ENCODE measurements at regions not wholly inside any gene's neighbourhood (a gene's known extent, or its start where the extent isn't known, plus 50 kb on each side); places are given as distances from the start of the nearest gene placed in this dataset.

DNA sequence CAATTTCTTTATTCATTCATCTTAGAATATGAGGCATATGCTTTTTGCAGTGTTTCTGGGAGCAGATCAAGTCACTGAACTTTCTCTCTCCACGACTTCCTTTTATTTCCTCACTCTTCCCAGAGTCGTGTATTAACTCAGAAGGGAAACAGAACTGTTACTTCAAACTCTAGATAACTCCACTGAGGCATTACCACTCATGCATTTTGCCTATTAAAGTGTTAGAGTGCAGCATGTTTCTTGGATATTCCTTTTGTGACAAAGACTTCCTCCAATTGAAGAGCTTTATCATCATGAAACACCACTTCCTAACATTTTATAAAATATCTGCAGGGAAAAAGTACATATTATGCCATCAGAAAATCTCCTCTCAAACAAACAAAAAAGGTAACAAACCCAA lies 797.4 kb upstream of the COBL start:
- no peak for DNase-seq

DNA sequence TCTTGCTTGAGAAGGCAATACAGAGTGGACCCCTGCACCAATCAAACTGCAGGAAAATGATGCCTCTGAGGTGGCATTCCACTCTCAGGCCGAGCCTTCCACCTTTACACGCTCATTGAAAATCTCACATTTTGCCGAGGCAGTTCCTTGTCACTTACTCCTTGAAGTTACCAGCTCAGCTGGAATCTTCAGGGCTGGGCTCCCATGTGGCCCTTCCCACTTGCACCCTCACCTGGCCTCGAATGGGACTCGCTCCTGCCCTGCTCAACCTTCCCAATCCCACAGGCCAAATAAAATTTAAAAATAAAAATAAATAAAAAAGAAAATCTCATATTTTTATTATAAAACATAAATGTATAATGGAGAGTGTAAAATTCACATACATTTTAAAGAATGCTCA lies 790.7 kb upstream of the COBL start:
- DNase-seq: no peak

DNA sequence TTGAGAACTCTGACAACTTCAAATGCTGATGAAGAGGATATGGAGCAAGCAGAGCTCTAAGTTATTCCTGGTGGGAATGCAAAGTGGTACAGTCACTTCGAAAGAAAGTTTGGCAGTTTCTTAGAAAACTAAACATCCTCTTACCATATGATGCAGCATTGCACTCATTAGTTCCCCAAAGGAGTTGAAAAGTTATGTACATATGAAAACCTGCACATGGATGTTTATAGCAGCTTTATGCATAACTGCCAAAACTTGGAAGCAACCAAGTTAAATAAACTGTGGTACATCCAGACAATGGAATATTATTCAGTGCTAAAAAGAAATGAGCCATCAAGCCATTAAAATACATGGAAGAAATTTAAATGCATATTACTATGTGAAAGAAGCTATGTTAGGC lies 779.3 kb upstream of the COBL start:
- no peak for DNase-seq

DNA sequence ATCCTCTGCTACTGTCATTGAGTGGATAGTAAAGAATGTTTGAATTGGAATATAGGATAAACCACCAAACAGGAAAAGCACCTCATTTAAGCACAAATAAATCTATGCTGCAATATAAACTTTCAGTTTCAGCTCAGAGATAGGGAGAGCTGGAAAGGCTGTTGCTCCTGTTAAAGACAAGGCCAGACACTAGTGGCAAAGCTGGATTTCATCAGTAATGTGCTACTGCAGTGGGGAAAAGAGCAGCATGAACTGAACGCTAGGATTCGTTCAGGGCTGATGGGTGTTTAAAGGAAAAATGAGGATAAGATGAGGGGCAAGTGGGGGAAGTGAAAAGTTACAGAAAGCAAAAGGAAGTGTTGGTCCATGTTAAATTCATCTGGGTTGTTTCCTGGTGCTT lies 775.4 kb upstream of the COBL start:
- no peak for DNase-seq

DNA sequence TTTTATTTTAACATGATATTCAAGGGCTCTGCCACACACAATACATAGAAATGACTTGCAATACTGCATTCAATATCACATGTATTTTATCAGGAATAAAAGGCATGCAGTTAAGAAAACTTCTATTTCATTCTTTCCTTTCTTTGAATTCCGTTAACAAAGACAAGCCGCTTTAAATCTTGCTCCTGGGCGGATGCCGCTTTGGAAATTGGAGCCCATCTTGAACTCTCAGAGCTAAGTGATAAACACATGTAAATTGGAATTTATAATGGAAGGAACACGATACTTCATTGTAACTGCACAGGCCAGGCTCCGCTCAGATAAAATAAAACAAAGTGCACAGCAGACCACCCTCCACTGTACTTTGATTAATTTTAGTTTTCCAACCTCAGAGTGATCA lies 774.5 kb upstream of the COBL start:
- DNase-seq: no peak

DNA sequence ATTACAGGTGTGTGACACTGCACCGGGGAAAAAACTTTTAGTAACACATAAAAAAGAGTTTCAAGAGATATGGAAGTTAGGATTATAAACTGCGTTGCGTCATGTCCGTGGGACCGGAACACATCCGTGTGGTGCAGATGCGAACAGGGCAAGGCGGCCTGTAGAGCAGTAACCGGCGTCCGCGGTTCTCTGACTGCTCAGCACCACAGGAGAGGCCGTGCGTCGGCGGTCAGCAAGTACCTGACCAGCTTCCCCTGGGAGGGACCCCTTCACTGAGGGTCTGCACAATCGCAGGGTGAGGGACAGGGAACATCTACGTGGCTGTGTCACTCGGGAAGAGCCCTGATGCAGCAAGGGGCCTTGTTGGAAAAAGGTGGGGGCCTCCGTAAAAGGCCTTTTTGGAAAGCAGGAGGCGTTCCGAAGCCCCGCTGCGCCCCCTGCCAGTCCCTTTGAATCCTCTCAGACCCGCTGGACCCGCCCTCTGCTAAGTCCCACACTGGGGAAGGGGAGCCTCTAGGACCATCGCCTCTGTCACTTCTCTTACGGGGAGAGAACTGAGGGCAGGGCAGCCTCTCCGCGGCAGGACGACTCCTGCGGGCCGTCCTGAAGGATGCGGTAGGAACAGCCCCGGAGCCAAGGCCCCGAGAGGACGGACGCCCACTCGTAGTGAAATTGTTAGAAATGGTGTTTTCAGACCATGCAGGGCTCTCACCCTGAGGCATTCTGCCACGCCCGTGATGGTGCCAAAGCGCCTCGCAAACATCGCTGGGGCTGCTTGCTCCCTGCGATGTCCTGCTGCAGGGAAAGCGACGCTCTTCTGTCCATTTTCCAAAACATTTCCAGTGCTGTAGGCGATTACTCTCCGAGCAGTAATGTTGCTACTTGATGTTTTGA lies 771.6 kb upstream of the COBL start:
- peak in 1 of 4 experiments; percentile 1 for DNase-seq

DNA sequence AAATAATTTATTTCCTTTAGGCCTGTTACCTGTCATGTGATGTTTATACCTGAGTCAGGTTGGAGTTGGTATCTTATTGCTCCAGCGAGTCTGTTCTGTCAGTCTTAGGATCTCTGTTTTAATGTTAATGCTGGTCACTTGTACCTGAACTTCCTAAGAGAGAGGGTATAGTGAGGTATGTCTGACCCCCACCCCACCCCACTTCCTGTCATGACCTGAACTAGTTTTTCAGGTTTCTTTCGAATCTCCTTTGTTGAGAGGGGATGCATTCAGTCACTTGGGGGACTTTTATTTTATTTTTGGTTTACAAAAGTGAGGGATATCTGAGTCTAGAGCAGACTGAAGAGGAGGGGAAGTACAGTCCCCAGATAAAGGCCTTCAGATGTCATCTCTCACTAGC lies 769.0 kb upstream of the COBL start:
- no peak for DNase-seq

DNA sequence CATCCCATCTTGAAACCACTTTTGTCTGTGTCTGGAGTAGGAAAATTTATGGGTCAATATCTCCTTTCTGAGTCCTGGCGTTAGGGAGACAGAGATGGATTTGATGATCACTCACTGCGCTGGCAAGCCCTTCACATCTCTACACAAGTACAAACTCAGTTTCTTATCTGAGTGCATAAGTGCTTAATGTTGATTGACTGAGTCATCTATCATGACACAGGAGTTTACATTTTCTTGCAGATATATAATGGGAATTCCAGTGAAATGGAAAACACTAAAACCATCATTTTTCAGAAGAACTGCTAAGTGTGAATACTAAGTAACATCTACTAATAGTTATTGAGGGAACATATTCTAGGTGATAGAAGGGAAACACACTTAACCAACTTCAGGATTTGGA lies 763.9 kb upstream of the COBL start:
- DNase-seq: no peak

DNA sequence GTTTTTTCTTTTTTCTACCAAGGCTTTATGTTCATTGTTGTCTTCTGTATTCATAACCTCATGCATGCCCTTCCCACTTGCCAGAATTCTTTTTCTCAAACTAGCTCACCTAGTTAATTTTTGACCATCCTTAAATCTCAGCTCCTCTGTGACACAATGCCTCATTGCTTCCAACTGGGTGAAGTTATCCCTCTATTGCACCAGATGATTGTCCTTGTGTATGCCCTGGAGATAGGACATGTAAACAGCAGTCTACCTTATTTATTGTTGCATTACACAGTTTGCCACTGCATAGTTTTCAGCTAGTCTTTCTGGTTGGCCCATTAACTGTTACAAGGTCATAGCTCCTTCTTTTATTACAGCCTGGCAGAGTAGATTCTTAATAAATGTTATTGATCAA lies 763.1 kb upstream of the COBL start:
- DNase-seq: no peak

DNA sequence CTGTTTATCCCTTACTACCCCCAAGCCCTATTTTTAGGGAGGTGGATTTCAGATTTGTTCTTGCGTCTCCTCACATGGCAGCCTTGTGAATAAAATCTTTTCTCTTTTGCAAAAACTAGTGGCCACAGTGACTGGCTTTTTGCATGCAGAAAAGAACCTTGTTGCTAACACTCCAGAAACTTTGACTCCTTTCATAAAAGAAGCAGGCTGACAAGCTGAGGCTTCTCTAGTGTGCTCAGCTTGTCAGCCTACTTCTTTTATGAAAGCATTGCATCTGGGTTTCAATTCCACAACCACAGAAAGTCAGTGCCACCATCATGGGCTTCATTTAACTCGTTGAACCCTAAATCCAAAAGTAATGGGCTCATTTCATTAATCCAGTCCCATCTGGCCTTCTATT lies 761.0 kb upstream of the COBL start:
- DNase-seq: no peak

DNA sequence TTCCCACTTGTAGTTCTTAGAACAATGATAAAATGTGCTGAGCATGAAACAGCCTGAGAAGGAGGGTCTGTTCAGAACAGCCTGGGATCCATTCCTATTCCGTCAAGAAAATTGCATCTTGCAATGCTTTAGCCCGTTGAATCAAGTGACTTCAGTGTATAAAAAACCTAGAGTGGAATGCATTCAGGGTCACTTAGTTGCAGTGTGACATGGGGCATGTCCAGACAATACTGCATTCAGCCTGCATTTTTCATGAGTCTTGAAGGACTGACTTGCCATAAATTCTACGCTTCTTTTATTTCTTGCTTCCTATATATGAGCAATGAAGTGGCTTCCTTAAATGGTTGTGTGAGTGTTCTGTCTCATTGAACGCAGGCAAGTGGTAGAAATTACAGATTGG lies 758.3 kb upstream of the COBL start:
- DNase-seq: no peak

DNA sequence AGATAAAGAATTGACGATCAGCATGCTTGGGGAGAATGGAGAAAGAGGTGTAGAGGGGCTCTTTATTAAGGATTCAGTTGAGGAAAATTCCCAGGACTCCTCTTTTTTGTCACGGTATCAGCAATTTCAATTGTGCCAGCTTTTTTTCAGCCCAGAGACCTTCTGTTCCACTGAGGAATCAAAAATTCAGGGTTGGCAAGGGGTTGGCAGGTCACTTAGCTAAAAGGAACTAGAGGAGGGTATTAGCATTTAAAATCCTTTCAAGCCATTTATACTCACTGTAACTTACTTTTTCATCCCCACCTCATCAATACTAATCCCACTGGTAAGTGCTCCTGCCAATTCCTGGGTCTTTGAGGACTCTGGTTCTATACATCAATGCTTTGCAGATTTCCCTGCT lies 757.5 kb upstream of the COBL start:
- DNase-seq: no peak

DNA sequence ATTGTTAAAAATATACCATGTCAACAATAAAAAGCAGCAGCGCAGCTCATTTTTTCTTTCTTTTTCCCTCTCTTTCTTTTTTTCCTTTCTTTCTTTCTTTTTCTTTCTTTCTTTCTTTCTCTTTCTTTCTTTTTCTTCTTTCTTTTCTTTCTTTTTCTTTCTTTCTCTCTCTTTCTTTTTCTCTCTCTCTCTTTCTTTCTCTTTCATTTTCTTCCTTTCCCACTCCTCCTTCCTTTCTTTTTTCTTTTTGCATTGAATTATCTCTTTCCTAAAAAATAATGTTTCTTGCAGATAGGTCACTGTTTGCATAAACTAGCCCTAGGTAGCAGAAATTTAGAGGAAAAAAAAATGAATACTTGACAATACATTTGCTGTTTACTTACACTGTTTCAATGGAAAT lies 755.1 kb upstream of the COBL start:
- no peak for DNase-seq

DNA sequence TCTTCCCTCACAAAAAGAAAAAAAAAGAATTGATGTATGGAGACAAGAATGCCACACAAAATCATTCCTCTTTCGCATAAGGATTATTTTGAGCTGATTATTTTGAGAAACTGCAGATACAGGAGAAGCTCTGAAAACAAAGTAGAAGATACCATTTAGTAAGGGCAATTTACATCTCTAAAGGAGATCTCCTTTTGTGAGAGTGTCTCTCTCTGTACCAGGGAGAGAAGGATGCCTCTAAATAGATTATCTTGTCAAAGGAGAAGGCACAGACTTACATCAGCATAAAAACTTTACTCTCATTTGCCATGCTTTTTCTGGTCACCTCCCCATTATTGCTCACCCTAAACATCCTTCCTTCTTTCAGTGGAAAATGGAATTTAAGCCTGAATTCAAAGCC lies 747.9 kb upstream of the COBL start:
- no peak for DNase-seq

DNA sequence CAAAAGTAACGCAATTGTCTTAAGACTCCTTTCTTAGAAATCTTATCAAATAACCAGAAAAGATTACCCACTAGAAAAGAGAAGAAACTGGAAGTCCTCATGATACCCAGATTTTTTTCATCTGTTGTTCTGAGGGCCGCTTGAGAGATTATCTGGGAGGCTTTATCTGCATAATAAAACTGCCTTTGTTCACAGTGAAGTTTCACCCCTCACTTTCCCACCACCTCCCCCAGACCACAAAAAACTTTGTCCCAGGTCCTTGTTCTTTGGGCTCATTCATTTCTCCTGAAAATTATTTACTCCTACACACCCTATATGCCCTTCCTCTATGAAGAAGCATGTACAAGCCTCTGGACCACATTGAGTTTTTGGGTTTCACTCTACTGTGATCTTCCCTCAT lies 745.1 kb upstream of the COBL start:
- DNase-seq: no peak

DNA sequence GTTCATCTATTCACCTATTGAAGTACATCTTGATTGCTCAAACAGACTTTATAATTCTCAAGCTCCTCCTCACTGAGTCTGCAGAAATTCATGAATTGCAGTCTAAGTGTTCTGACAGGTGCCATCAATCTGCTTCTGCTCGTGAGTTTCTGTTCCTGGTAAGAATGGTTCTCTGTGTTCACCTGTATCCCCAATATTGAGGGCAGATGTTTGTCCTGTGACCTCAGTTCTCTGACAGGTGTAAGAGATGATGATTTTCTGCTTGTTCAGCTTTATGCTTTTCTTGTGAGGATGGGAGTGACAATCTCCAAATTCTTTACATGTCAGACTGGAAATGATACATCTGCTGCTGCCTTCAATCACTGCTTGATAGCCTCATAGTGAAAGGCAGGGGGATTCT lies 736.9 kb upstream of the COBL start:
- DNase-seq: no peak

DNA sequence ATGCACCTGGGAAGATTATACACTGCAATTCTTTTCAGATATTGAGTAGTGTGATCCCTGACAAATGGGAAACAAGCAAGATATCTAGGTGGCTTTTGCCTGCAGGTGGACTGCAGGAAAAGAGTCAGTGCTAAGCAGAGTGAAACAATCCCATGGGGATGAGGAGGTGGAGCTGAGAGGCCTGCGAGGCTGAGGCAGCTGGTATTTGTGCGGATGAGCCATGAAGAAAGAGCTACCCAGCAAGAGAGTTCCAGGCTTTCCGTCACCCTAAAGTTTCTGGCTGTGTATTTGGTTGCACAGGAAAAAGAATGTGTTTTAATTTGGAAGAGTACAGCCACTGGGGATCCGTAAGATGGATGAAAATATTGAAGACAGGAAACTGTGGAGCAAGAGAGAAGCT lies 714.1 kb upstream of the COBL start:
- DNase-seq: no peak

DNA sequence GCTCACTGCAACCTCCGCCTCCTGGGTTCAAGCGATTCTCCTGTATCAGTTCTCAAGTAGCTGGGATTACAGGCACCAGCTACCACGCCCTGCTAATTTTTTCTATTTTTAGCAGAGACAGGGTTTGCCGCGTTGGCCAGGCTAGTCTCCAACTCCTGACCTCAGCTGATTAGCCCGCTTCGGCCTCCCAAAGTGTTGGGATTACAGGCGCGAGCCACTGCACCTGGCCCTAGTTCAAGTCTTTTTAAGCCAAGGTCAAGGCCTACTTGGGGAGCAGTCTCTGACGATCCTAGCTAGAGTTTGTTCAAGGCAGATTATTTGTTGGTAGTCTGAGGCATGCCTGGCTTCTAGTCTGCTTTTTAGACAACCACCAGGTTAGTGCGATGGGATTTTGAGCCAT lies 709.5 kb upstream of the COBL start:
- no peak for DNase-seq

DNA sequence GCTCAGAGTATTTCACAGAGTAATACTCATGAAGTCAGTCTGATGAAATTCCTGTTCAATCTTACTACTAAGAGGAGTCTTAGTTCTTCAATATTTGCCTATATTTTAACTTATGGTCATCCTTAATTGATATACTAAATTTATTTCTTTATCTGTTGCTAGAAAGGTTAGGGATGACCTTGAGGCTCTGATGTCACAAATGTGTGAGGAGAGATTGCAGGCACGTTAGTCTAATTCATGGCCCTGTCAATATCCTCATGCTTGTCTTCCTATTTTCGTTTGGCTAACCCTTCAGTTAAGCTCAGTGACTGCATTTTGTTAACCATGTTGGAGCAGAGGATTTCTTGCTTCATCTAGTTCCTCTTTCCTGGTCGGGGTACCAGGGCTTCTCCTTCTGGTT lies 704.7 kb upstream of the COBL start:
- no peak for DNase-seq

DNA sequence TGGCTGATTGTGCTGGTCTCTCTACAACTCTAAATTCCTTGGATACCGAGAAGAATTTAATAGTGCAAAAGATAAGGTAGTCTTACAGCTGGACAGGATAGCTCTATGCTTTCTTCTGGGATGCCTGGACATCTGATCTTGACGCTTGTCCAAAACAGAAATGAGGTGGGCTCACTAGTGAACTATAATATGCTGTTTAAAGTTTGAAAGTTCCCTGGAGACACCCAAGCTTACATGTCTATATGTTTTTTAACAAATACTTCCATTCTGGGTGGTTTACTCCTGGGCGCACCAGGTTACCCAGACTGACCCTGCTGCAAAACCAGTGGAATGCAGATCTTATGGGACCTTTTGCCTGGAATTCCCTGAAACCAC lies 702.1 kb upstream of the COBL start:
- no peak for DNase-seq

DNA sequence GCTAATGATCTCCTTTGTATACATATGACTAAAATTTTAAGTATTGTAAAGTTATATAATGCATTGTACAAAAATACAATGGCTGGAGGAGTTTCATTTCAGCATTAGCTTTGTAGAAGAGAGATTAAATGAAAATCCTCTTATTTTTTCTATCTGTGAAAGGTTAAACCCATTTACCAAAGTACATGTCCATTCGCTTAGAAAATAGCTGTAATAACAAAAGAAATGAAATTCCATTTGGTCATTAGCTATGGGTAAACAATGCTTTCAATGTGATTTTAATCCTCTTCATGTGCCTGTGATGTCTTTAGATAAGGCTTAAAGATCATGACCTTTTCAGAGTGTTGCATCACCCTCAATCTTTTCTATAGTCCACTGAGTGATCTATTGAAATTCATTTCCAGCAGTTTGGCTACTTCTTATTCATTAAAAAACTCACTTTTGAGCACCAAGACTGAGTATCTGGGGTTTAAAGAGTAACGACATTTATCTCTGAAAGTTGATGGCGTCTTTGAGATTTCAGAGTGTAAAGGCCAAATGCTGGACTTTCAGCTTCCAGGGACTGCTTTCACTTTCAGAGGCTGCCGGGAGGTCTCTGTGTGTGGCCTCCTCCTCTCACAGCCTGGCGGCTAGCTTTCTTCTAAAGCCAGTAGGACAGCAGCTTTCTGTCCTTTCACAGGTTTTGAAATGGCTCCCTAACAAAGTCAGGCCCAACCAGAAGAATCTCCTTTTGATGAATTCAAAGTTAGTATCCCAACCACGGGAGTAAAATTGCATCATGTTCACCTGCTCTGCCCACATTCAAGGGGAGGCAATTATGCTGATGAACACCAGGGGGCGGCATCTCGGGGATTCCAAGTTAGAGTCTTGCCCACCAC lies 701.4 kb upstream of the COBL start:
- no peak for DNase-seq

DNA sequence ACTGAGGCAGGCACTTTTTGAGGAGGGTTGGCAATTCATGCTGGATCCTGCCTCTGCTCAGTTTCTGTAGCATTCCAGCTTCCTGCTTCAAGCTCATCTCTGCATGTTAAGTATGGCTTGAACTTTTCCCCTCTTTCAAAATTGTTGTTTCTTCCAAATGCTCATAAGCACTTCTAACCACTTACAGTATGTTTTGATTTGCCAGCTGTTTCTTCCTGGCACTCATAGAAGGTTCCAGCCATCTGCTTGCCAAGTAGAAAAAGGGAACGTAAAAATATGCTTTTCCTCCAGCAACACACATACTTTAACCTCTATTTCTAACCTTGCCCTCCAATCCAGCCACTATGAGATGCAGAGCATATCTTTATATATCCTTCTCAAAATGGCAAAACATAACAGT lies 692.6 kb upstream of the COBL start:
- DNase-seq: no peak

DNA sequence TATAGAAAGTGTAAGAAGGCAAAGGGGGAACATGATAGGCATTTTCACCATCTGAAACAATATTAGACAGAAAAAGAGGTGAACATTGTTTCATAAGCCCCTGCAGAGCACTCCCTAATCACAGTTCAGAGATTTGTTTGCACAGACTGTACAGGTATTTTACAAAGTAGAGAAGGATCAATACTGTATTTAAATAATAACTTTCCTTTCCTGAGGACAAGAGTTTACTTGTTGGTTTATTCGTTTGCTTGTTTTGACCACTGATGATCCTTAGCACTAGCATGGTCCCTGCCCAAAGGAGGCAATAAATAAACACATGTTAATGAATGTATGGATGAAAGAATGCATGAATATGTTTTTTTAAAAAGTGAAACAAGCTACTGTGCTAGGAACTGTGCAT lies 690.1 kb upstream of the COBL start:
- DNase-seq: no peak

DNA sequence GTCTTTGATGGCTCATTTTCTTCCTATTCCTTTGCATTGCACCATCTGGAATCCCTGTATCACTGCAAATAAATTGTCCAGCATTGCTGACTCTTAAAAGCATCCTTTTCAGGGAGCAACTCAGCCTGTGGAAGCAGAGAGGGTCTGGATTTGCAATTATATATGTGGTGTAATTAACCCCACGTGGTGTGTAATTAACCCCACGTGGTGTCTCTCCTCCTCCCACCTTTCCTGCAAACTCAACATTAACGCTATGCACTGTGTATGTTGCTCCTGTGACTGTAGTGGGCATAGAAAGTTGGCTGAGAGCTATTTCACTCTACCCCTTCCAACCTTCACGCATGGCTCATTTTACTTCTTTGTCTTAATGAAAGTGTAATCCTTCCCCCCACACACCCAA lies 689.0 kb upstream of the COBL start:
- DNase-seq: no peak
